ENCODE measurements at regions not wholly inside any gene's neighbourhood (a gene's known extent, or its start where the extent isn't known, plus 50 kb on each side); places are given as distances from the start of the nearest gene placed in this dataset.

- TF ChIP-seq RAD51 (IDR thresholded peaks at IDR 0.05): no peak
- no peak for TF ChIP-seq GABPA (IDR thresholded peaks at IDR 0.05; ENCODE audit: low read depth)
- no peak for TF ChIP-seq RB1 (IDR thresholded peaks at IDR 0.05; ENCODE audit: borderline replicate concordance)
- no peak for TF ChIP-seq STAT1 (conservative IDR thresholded peaks at IDR 0.05)
- no peak for TF ChIP-seq CTCF (IDR thresholded peaks at IDR 0.05 in 2 of 3, conservative IDR thresholded peaks at IDR 0.05 in 1 of 3; ENCODE audit: control insufficient read depth in 2 of 3, extremely low read depth in 1 of 3, insufficient read depth in 1 of 3, low read depth in 3 of 3, low read length in 3 of 3)
- no peak for TF ChIP-seq POLR2AphosphoS5 (IDR thresholded peaks at IDR 0.05; ENCODE audit: low read length)
Measured at GRCh38 chr1:195064358-195064757, 1543.9 kb downstream of the KCNT2 start.
